NCI-H1930 (cell line): ENCODE measurements at regions not wholly inside any gene's neighbourhood (a gene's known extent, or its start where the extent isn't known, plus 50 kb on each side); places are given as distances from the start of the nearest gene placed in this dataset.
"Not testable (repeated sequence)": the region's sequence is repeated elsewhere in the genome, so short reads cannot be mapped to it uniquely, and the experiment has no call there.

Experiments
- DNase-seq, 2 experiments: peaks; one replicate each; lab custom pipeline; 2025; lab: John Stamatoyannopoulos, UW

DNA sequence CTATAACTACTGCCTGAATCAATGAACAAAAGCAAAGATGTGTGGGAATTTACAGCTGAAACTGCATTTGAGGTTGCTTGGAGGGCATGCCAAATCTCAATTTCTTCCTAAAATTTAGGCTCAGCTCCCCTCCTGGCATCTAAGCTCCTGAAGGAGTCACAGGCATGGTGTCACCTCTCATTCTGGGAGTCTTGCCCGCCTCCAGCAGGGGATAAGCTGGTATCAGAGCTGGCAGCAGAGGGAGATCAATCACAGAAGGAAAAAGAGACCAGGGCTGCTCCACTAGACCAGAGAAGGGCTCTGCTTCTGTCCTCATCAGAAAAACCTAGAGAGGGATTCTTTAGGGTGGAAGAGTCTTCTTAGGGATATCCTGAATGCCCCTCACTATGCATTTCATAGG, 150.4 kb upstream of the SLC6A11 start:
- no peak for DNase-seq

GRCh38 chr3:10666621-10667020, 149.4 kb upstream of the SLC6A11 start:
- DNase-seq, result no peak

- DNase-seq, result no peak
Measured at GRCh38 chr3:10667269-10667668, 148.8 kb upstream of the SLC6A11 start.

GRCh38 chr3:10667901-10668476, 148.0 kb upstream of the SLC6A11 start:
- DNase-seq, result no peak

GRCh38 chr3:10669490-10670048, 146.5 kb upstream of the SLC6A11 start:
- no peak for DNase-seq

GRCh38 chr3:10672422-10672821, 143.6 kb upstream of the SLC6A11 start:
- no peak for DNase-seq

- no peak for DNase-seq
Measured at GRCh38 chr3:10674578-10674977, 141.4 kb upstream of the SLC6A11 start.

DNA sequence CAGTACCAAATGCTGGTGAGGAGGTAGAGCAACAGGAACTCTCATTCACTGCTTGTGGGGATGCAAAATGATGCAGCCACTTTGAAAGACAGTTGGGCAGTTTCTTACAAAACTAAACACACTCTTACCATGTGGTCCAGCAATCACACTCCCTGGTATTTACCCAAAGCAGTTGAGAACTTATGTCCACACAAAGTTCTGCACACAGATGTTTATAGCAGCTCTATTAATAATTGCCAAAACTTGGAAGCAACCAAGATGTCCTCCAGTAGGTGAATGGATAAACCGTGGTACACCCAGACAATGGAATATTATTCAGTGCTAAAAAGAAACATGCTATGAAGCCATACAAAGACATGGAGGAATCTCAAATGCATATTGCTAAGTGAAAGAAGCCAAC, 139.1 kb upstream of the SLC6A11 start:
- DNase-seq, result no peak

DNA sequence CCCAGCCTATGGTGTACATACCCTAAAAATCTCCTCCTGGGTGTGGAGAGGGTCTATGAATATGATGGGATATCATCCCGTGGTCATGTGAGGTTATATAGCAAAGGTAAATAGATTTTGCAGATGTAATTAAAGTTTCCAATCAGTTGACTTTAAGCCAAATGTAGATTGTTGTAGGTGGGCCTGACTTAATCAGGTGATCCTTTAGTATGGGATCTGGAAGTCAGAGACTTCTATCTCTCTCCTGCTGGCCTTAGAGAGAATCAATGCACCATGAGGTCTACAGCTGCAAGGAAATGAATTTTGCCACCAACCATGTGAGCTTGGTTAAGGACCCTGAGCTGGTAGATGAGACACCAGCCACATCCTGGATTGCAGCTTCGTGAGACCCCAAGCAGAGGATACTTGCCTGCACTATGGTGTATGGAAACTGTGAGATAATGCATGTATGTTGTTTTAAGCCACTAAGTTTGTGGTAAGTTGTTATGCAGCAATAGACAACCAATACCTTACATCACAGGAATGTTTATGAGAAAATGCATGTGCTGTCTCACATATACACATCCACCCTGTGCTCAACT, 137.1 kb upstream of the SLC6A11 start:
- DNase-seq, result no peak

- DNase-seq, result no peak
Measured at GRCh38 chr3:10680796-10681195, 135.2 kb upstream of the SLC6A11 start.

DNA sequence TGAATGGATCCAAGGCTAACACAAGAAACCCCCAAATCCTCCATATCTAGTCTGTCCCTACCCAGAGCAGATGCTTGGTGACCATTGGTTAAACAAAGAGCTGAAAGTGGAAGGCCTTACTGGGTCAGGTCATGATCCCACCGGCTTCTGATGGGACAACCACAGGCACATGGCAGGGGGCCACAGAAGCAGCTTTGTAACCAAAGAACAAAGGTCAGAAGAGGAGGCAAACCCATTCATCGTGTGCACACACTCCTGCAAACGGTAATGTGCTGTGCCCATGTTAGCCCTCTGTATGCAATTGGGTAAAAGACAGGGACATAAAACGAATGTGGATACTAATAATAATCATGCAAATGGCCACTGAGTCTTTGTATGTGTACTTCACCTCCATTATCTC, 133.3 kb upstream of the SLC6A11 start:
- no peak for DNase-seq

DNA sequence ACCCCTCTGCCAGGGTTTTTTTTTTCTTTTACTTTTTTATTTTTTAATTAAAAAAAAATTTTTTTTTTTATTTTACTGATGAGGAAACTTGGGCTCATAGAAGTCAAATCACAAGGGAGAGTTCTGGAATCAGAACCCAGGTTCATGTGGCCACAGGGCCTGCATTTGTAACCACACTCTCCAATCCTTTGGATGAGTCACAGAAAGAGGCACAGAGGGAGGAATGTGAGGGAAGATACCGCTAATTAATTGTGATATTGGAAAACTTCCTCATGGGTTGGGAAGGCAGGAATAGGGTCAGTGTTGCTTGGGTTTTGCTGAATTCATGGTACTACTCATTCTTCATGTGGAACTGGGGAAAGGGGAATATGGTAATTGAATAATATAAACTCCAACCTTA, 132.9 kb upstream of the SLC6A11 start:
- no peak for DNase-seq

DNA sequence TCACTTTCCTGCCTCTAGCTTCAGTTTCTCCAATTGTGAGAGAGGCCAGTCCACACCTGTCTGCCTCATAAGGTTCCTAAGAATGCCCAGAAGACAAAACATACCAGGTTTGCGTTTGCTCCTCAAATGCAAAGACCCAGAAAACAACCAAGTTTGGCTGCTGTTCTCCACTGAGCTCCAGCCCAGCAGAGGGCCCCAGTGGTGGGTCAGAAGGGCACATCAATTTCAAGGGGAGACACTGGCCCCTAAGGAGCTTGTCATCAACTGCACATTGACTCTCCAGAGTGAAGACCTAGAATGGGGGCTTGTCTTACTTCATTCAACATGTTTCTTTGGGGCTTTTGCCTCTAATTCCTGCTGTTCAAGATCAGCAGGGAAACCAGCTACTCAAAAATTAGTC, 127.9 kb upstream of the SLC6A11 start:
- no peak for DNase-seq

DNA sequence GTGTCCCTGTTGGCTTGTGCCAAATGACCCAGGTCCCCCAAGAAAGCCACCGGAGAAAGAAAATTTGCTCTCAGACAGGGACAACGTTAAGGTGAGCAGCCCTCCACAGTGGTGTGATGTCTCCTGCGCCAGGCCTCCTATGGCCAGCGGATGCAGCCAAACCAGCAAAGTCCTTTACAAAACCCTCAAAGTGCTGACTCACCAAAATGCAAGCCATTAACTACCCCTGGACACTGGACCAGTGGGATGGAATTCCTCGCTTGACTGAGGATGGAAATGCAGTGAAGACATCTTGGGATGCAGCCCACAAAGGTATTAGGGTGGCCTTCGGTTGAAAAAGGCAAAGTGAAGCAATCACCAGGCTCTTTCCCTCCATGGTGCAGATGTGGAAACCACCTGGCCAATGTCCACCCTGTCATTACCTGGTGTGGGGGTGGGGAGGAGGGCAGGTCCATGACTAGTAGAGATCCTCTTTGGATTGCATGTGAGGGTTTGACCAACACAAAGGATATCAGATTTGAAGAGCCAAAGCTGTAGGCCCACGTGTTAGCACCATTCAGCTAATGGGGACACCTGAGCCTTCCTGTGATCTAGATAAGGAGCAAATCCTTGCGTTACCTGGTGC, 127.4 kb upstream of the SLC6A11 start:
- no peak for DNase-seq

GRCh38 chr3:10692039-10692622, 123.9 kb upstream of the SLC6A11 start:
- DNase-seq, result no peak

DNA sequence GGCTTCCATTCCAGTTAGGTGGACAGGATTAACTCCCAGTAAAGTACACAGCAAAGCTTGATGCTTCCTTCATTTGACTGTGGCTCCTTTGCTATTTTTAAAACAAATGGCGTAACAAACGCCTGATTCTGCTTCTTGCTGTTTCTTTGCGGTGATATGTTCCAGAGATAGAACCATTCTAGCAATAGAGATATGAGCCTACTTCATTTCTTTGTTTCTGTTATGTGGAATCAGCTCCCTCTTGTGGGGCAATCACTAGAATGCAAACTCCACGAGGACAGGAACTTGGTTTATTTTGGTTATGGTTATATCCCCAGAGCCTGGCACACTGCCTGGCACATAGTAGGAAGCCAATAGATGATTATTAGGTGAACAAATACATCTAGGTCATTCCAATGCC, 122.6 kb upstream of the SLC6A11 start:
- DNase-seq, result no peak

- no peak for DNase-seq
Measured at GRCh38 chr3:10694179-10694578, 121.8 kb upstream of the SLC6A11 start.

DNA sequence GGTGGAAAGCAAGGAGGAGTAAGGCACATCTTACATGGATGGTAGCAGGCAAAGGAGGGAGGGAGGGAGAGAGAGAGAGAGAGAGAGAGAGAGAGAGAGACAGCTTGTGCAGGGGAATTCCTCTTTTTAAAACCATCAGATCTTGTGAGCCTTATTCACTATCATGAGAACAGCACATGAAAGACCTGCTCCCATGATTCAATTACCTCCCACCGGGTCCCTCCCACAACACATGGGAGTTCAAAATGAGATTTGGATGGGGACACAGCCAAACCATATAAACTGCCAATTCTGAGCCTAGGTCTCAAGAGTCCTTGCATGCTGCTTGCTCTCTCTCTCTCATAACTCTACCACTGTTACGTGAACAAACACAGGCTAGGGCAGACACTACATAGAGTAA, 120.8 kb upstream of the SLC6A11 start:
- not testable (repeated sequence) for DNase-seq

GRCh38 chr3:10695595-10696285, 120.3 kb upstream of the SLC6A11 start:
- no peak for DNase-seq

GRCh38 chr3:10697918-10698317, 118.1 kb upstream of the SLC6A11 start:
- no peak for DNase-seq

DNA sequence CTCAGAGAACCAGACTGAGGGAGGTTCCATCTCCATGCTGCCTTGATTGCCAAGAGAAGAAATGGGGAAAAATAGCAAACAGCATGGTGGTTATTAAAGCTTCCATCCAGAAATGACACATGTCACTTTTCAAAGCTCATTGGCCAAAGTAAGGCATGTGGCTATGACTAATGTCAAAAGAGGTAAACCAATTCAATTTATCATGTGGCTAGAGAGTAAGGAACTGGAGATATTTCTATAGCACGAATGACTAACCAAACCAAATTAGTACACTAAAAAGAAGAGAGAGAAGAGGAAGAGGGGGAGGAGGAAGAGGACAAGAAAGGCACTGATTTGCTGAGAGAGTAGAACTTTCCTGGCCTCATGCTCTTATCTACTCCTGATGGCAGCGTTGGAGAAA, 115.2 kb upstream of the SLC6A11 start:
- DNase-seq, result no peak

GRCh38 chr3:10702961-10703740, 112.9 kb upstream of the SLC6A11 start:
- DNase-seq, result peak in 1 of 2 experiments; percentile 3
